Neural progenitor cell (in vitro differentiated cells): ENCODE measurements at regions not wholly inside any gene's neighbourhood (a gene's known extent, or its start where the extent isn't known, plus 50 kb on each side); places are given as distances from the start of the nearest gene placed in this dataset.

ENCODE experiments used
- CTCF ChIP-seq: fragments of 200-600 bp; sonication (generic); IDR thresholded peaks from 2 replicates; pipeline ENCODE4 v1.5.1; 2017; ENCODE audit warnings: antibody characterized with exemption, mild to moderate bottlenecking
- EZH2 ChIP-seq: fragments of 200-600 bp; sonication (generic); IDR thresholded peaks from 2 replicates; pipeline ENCODE4 v1.6.1; 2017; ENCODE audit warnings: antibody characterized with exemption, mild to moderate bottlenecking, moderate library complexity
- EZH2phosphoT487 ChIP-seq: fragments of 200-600 bp; sonication (generic); IDR thresholded peaks from 2 replicates; pipeline ENCODE4 v1.6.1; 2017; ENCODE audit warnings: antibody characterized with exemption

GRCh38 chr13:22789916-22790315 lies 390.9 kb upstream of the SGCG start:
- TF ChIP-seq CTCF (no peak), EZH2phosphoT487 (no peak), EZH2 (no peak)
